Transverse colon (tissue), 4 donors: ENCODE measurements at regions not wholly inside any gene's neighbourhood (a gene's known extent, or its start where the extent isn't known, plus 50 kb on each side); places are given as distances from the start of the nearest gene placed in this dataset.

Experiments
- CTCF ChIP-seq, 5 experiments: fragments of 200-600 bp in 3 of 5; fragments of 450-650 bp in 2 of 5; sonication (generic) in 3 of 5; IDR thresholded peaks; 1 replicate in 2 of 5; 2 replicates in 3 of 5; pipeline ENCODE4 v1.5.1; 2016 to 2017; ENCODE audit warnings: antibody characterized with exemption in 5 of 5, inconsistent platforms in 3 of 5, mild to moderate bottlenecking in 2 of 5, moderate library complexity in 1 of 5
- POLR2A ChIP-seq: fragments of 450-650 bp; IDR thresholded peaks from one replicate; pipeline ENCODE4 v1.6.1; 2016; ENCODE audit warnings: antibody characterized with exemption, mild to moderate bottlenecking, moderate library complexity
- POLR2AphosphoS5 ChIP-seq, 3 donors: sonication (generic); formaldehyde crosslinking; IDR thresholded peaks; one replicate each; pipeline ENCODE4 v1.6.1; 2016; ENCODE audit warnings: antibody characterized with exemption in 3 of 3

DNA sequence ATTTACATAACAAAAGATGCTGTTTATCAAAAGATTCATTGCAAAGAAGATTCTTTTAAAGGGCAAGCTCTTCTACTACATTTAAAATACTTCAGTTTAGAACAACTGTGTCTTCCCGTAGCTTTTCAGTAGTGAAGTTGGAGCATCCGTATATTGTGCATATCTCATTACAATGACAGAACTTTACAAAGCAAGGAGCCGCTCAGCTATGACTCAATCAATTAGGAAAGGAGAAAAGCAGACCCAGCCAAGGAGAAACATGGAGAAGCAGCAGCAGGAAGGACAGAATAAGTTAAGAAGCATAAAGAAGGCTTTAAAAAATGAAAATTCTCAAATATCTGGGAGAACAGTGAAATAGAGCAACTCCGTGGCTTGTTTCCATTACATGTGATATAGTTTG, 132.6 kb upstream of the SMLR1 start:
- TF ChIP-seq CTCF (IDR thresholded peaks at IDR 0.05) (no peak), POLR2AphosphoS5 (IDR thresholded peaks at IDR 0.05) (no peak), POLR2A (no peak)
